ENCODE measurements at regions not wholly inside any gene's neighbourhood (a gene's known extent, or its start where the extent isn't known, plus 50 kb on each side); places are given as distances from the start of the nearest gene placed in this dataset.

GRCh38 chr1:219541946-219542345, 71.0 kb downstream of the ZC3H11B start:
- Histone ChIP-seq H3K36me3 (no peaks in the 10 kb centered on the region), H4K20me1 (ENCODE audit: low read depth) (no peaks in the 10 kb centered on the region), H3K4me3 (no peak overlapping the region), H2AFZ (replicated peaks) (no peak overlapping the region), H3K27ac (no peak overlapping the region), H3K79me2 (ENCODE audit: low read depth) (no peaks in the 10 kb centered on the region), H3K9me3 (ENCODE audit: low read depth) (no peaks in the 10 kb centered on the region), H3K4me2 (no peak overlapping the region), H3K4me1 (peaks cover 13% of the 10 kb centered on the region), H3F3A (ENCODE audit: low read depth) (peaks cover 10% of the 10 kb centered on the region), H3K27me3 (no peaks in the 10 kb centered on the region), H3K9ac (no peak overlapping the region)
- H3K4me3 Mint-ChIP-seq, result no peak overlapping the region
- H3K4me1 Mint-ChIP-seq, result peaks cover 13% of the 10 kb centered on the region
- peaks cover 9% of the 10 kb centered on the region for H3K9me3 Mint-ChIP-seq
- no peak overlapping the region for H3K27ac Mint-ChIP-seq
- no peak for TF ChIP-seq EZH2 (IDR thresholded peaks at IDR 0.05)
- no peak for TF ChIP-seq EZH2phosphoT487 (IDR thresholded peaks at IDR 0.05)
- TF ChIP-seq CTCF (IDR thresholded peaks at IDR 0.05), result no peak
- DNase-seq (ENCODE audit: low spot score), result no peak
- peaks cover 4% of the 10 kb centered on the region for H3K36me3 Mint-ChIP-seq
- H3K27me3 Mint-ChIP-seq (ENCODE audit: insufficient read depth, low read depth), result peaks cover 3% of the 10 kb centered on the region

- H3K9me3 Mint-ChIP-seq, result peaks cover 9% of the 10 kb centered on the region
- H3K36me3 ChIP-seq, result no peaks in the 10 kb centered on the region
- H3K9ac ChIP-seq, result no peak overlapping the region
- no peaks in the 10 kb centered on the region for H3K9me3 ChIP-seq (ENCODE audit: low read depth)
- H4K20me1 ChIP-seq (ENCODE audit: low read depth), result no peaks in the 10 kb centered on the region
- no peak for TF ChIP-seq EZH2phosphoT487 (IDR thresholded peaks at IDR 0.05)
- TF ChIP-seq EZH2 (IDR thresholded peaks at IDR 0.05), result no peak
- TF ChIP-seq CTCF (IDR thresholded peaks at IDR 0.05), result no peak
- no peak overlapping the region for H3K27ac Mint-ChIP-seq
- peaks cover 8% of the 10 kb centered on the region for H3F3A ChIP-seq (ENCODE audit: low read depth)
- peaks cover 11% of the 10 kb centered on the region for H3K4me1 ChIP-seq
- H3K4me2 ChIP-seq, result no peak overlapping the region
- peaks cover 4% of the 10 kb centered on the region for H3K36me3 Mint-ChIP-seq
- H3K27me3 Mint-ChIP-seq (ENCODE audit: insufficient read depth, low read depth), result peaks cover 3% of the 10 kb centered on the region
- H3K79me2 ChIP-seq (ENCODE audit: low read depth), result no peaks in the 10 kb centered on the region
- H2AFZ ChIP-seq (replicated peaks), result no peak overlapping the region
- no peak overlapping the region for H3K4me3 ChIP-seq
- DNase-seq (ENCODE audit: low spot score), result no peak
- H3K27ac ChIP-seq, result no peak overlapping the region
- no peaks in the 10 kb centered on the region for H3K27me3 ChIP-seq
- peaks cover 16% of the 10 kb centered on the region for H3K4me1 Mint-ChIP-seq
- no peak overlapping the region for H3K4me3 Mint-ChIP-seq
These were observed 73.2 kb downstream of the ZC3H11B start for GRCh38 chr1:219539645-219540254.

- no peak overlapping the region for H3K4me3 Mint-ChIP-seq
- H3K27me3 Mint-ChIP-seq (ENCODE audit: insufficient read depth, low read depth), result no peaks in the 10 kb centered on the region
- Histone ChIP-seq H3K4me2 (no peak overlapping the region), H3K27ac (no peak overlapping the region), H2AFZ (replicated peaks) (no peak overlapping the region), H3K9me3 (ENCODE audit: low read depth) (no peaks in the 10 kb centered on the region), H3K4me3 (no peak overlapping the region), H3K27me3 (no peaks in the 10 kb centered on the region), H3K36me3 (no peaks in the 10 kb centered on the region), H3F3A (ENCODE audit: low read depth) (peaks cover under 1% of the 10 kb centered on the region), H3K9ac (no peak overlapping the region), H3K4me1 (peaks cover 5% of the 10 kb centered on the region), H3K79me2 (ENCODE audit: low read depth) (no peaks in the 10 kb centered on the region), H4K20me1 (ENCODE audit: low read depth) (no peaks in the 10 kb centered on the region)
- no peak overlapping the region for H3K27ac Mint-ChIP-seq
- H3K4me1 Mint-ChIP-seq, result peaks cover 9% of the 10 kb centered on the region
- H3K36me3 Mint-ChIP-seq, result no peaks in the 10 kb centered on the region
- no peak for TF ChIP-seq EZH2 (IDR thresholded peaks at IDR 0.05)
- no peak for TF ChIP-seq CTCF (IDR thresholded peaks at IDR 0.05)
- no peak for TF ChIP-seq EZH2phosphoT487 (IDR thresholded peaks at IDR 0.05)
- peaks cover under 1% of the 10 kb centered on the region for H3K9me3 Mint-ChIP-seq
- DNase-seq (ENCODE audit: low spot score), result no peak
These were observed 74.0 kb downstream of the ZC3H11B start for GRCh38 chr1:219538886-219539285.

Data from neural progenitor cell (in vitro differentiated cells).